ENCODE measurements at regions not wholly inside any gene's neighbourhood (a gene's known extent, or its start where the extent isn't known, plus 50 kb on each side); places are given as distances from the start of the nearest gene placed in this dataset.

GRCh38 chr10:94094540-94094939, 100.8 kb downstream of the PLCE1 start:
- no peaks in the 10 kb centered on the region for H3K27me3 Mint-ChIP-seq (ENCODE audit: low read depth in 3 of 3)
- no peak for DNase-seq
- no peaks in the 10 kb centered on the region for H3K27me3 ChIP-seq (ENCODE audit: control insufficient read depth in 2 of 2, insufficient read depth in 2 of 2, low read length in 2 of 2)
- no peaks in the 10 kb centered on the region for H4K20me1 ChIP-seq (ENCODE audit: insufficient read depth, low read length)
- TF ChIP-seq, protein P1, sequence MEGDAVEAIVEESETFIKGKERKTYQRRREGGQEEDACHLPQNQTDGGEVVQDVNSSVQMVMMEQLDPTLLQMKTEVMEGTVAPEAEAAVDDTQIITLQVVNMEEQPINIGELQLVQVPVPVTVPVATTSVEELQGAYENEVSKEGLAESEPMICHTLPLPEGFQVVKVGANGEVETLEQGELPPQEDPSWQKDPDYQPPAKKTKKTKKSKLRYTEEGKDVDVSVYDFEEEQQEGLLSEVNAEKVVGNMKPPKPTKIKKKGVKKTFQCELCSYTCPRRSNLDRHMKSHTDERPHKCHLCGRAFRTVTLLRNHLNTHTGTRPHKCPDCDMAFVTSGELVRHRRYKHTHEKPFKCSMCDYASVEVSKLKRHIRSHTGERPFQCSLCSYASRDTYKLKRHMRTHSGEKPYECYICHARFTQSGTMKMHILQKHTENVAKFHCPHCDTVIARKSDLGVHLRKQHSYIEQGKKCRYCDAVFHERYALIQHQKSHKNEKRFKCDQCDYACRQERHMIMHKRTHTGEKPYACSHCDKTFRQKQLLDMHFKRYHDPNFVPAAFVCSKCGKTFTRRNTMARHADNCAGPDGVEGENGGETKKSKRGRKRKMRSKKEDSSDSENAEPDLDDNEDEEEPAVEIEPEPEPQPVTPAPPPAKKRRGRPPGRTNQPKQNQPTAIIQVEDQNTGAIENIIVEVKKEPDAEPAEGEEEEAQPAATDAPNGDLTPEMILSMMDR (IDR thresholded peaks at IDR 0.05) = no peak
- no peaks in the 10 kb centered on the region for H3K36me3 ChIP-seq (replicated peaks in 1 of 2; ENCODE audit: control insufficient read depth in 1 of 2, insufficient read depth in 2 of 2, low read length in 2 of 2)
- H3K27ac ChIP-seq (ENCODE audit: low read depth in 1 of 2, low read length in 2 of 2) = no peak overlapping the region
- no peak overlapping the region for H2AFZ ChIP-seq (ENCODE audit: insufficient read depth, low read depth, low read length, poor library complexity, severe bottlenecking)
- H3K4me2 ChIP-seq (replicated peaks; ENCODE audit: extremely low read depth, low read length, poor library complexity, severe bottlenecking) = no peak overlapping the region
- H3K9me3 Mint-ChIP-seq = peaks cover 0 to 8% (median 2%) of the 10 kb centered on the region in 7 donors
- no peaks in the 10 kb centered on the region for H3K4me1 ChIP-seq (ENCODE audit: control insufficient read depth in 1 of 2, insufficient read depth in 2 of 2, low read length in 2 of 2)
- intact Hi-C loops (cut with micrococcal nuclease) = no loop called here
- no peak overlapping the region for H3K4me3 Mint-ChIP-seq
- H3K27ac Mint-ChIP-seq = no peak overlapping the region
- H3K4me3 ChIP-seq (replicated peaks in 1 of 3; ENCODE audit: low read depth in 2 of 3, low read length in 3 of 3) = no peak overlapping the region
- no peaks in the 10 kb centered on the region for H3K79me2 ChIP-seq (ENCODE audit: insufficient read depth, low read length)
- H3K36me3 Mint-ChIP-seq = no peaks in the 10 kb centered on the region
- H3K4me1 Mint-ChIP-seq = no peaks in the 10 kb centered on the region
- 100% methylated on average over 1 of the region's 5 CpGs for WGBS (ENCODE audit: insufficient coverage)
- no peaks in the 10 kb centered on the region for H3K9me3 ChIP-seq (replicated peaks in 1 of 2; ENCODE audit: control insufficient read depth in 1 of 2, insufficient read depth in 1 of 2, low read length in 2 of 2)
- H3K9ac ChIP-seq (ENCODE audit: insufficient read depth, low read length, poor library complexity, severe bottlenecking) = no peak overlapping the region

DNA sequence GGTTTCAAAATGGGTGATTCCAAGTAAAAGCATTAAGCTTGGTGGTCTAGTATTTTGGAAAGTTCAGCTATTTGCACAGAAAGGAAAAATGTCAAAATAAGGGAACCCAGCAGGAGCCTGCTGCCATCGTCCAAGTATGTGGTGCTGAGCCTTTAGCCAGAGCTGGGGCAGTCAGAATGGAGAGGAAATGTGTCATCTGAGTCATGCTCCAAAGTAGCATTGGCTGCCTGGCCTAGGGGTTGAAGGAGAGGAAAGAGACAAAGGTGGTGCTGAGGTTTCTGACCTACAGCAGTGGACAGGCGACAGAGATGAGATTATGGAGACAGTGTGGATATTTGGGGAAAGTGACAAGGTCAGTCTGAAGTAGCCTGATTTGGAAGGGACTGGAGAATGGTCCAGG, 103.9 kb downstream of the PLCE1 start:
- no peaks in the 10 kb centered on the region for H3K4me1 Mint-ChIP-seq
- Histone ChIP-seq H2AFZ (ENCODE audit: insufficient read depth, low read depth, low read length, poor library complexity, severe bottlenecking) (no peak overlapping the region), H4K20me1 (ENCODE audit: insufficient read depth, low read length) (no peaks in the 10 kb centered on the region), H3K9ac (ENCODE audit: insufficient read depth, low read length, poor library complexity, severe bottlenecking) (no peak overlapping the region), H3K79me2 (ENCODE audit: insufficient read depth, low read length) (no peaks in the 10 kb centered on the region), H3K36me3 (replicated peaks in 1 of 2; ENCODE audit: control insufficient read depth in 1 of 2, insufficient read depth in 2 of 2, low read length in 2 of 2) (no peaks in the 10 kb centered on the region), H3K4me2 (replicated peaks; ENCODE audit: extremely low read depth, low read length, poor library complexity, severe bottlenecking) (no peak overlapping the region), H3K9me3 (replicated peaks in 1 of 2; ENCODE audit: control insufficient read depth in 1 of 2, insufficient read depth in 1 of 2, low read length in 2 of 2) (no peaks in the 10 kb centered on the region), H3K27ac (ENCODE audit: low read depth in 1 of 2, low read length in 2 of 2) (no peak overlapping the region), H3K27me3 (ENCODE audit: control insufficient read depth in 2 of 2, insufficient read depth in 2 of 2, low read length in 2 of 2) (peaks cover 0 to 2% of the 10 kb centered on the region in 2 donors), H3K4me1 (ENCODE audit: control insufficient read depth in 1 of 2, insufficient read depth in 2 of 2, low read length in 2 of 2) (no peaks in the 10 kb centered on the region), H3K4me3 (replicated peaks in 1 of 3; ENCODE audit: low read depth in 2 of 3, low read length in 3 of 3) (no peak overlapping the region)
- peaks cover 0 to 2% (median 0%) of the 10 kb centered on the region in 3 donors for H3K27me3 Mint-ChIP-seq (ENCODE audit: low read depth in 3 of 3)
- TF ChIP-seq, protein P1 (IDR thresholded peaks at IDR 0.05) = no peak
- DNase-seq = no peak
- intact Hi-C loops (cut with micrococcal nuclease) = no loop called here
- no peak overlapping the region for H3K4me3 Mint-ChIP-seq
- H3K9me3 Mint-ChIP-seq = peaks cover 0 to 8% (median 2%) of the 10 kb centered on the region in 7 donors
- WGBS (ENCODE audit: insufficient coverage) = 76% methylated on average over 2 of the region's 2 CpGs
- no peaks in the 10 kb centered on the region for H3K36me3 Mint-ChIP-seq
- H3K27ac Mint-ChIP-seq = no peak overlapping the region

Measured in CD14-positive monocyte (primary cell).